HFFc6 (cell line): ENCODE measurements at regions not wholly inside any gene's neighbourhood (a gene's known extent, or its start where the extent isn't known, plus 50 kb on each side); places are given as distances from the start of the nearest gene placed in this dataset.
A peak's percentile ranks its signal among the peaks of the same experiment; 100 is the strongest.

ENCODE experiments used
- DNase-seq: peaks from one replicate; pipeline ENCODE4 v3.0.0-alpha.2; 2018
- H3K27ac Mint-ChIP-seq: 2 replicates; pipeline ENCODE4 v1.8.0; 2020; ENCODE audit warnings: mild to moderate bottlenecking, mixed read lengths
- H3K27me3 Mint-ChIP-seq: 2 replicates; pipeline ENCODE4 v1.8.0; 2021; ENCODE audit warnings: mild to moderate bottlenecking, moderate library complexity, mixed read lengths; ENCODE audit not compliant: insufficient read depth
- H3K36me3 Mint-ChIP-seq: 2 replicates; pipeline ENCODE4 v1.8.0; 2021; ENCODE audit warnings: low read depth, mixed read lengths
- H3K4me1 Mint-ChIP-seq: 2 replicates; pipeline ENCODE4 v1.8.0; 2020; ENCODE audit warnings: low read depth, mixed read lengths
- H3K4me3 Mint-ChIP-seq: 2 replicates; pipeline ENCODE4 v1.8.0; 2020; ENCODE audit warnings: mild to moderate bottlenecking, moderate library complexity, mixed read lengths
- H3K9me3 Mint-ChIP-seq: 2 replicates; pipeline ENCODE4 v1.8.0; 2020; ENCODE audit warnings: mild to moderate bottlenecking, mixed read lengths
- CTCF ChIP-seq: fragments of 200-600 bp; sonication (generic); IDR thresholded peaks from 2 replicates; pipeline ENCODE4 v1.5.0; 2021; ENCODE audit warnings: antibody characterized with exemption, mild to moderate bottlenecking

GRCh38 chr6:147986846-147987245 is 355.8 kb upstream of the SASH1 start:
- no peak for TF ChIP-seq CTCF
- peaks cover 4% of the 10 kb centered on the region for H3K27me3 Mint-ChIP-seq
- no peak for DNase-seq
- H3K36me3 Mint-ChIP-seq: no peaks in the 10 kb centered on the region
- H3K9me3 Mint-ChIP-seq: peaks cover 7% of the 10 kb centered on the region; the same call in 1 of the 2 replicates
- H3K4me3 Mint-ChIP-seq: no peak overlapping the region
- H3K27ac Mint-ChIP-seq: no peak overlapping the region
- H3K4me1 Mint-ChIP-seq: no peaks in the 10 kb centered on the region

- Mint-ChIP-seq H3K27me3 (peaks cover 4% of the 10 kb centered on the region), H3K27ac (no peak overlapping the region), H3K36me3 (no peaks in the 10 kb centered on the region), H3K9me3 (peaks cover 7% of the 10 kb centered on the region; the same call in 1 of the 2 replicates), H3K4me1 (no peaks in the 10 kb centered on the region), H3K4me3 (no peak overlapping the region)
- TF ChIP-seq CTCF: no peak
- no peak for DNase-seq
Measured at GRCh38 chr6:147990159-147990558, 352.5 kb upstream of the SASH1 start.

GRCh38 chr6:147991961-147992360 is 350.7 kb upstream of the SASH1 start:
- H3K4me1 Mint-ChIP-seq: no peaks in the 10 kb centered on the region
- TF ChIP-seq CTCF: no peak
- H3K27me3 Mint-ChIP-seq: peaks cover 1% of the 10 kb centered on the region; the same call in 1 of the 2 replicates
- no peaks in the 10 kb centered on the region for H3K36me3 Mint-ChIP-seq
- peaks cover 7% of the 10 kb centered on the region; the same call in 1 of the 2 replicates for H3K9me3 Mint-ChIP-seq
- no peak overlapping the region for H3K27ac Mint-ChIP-seq
- DNase-seq: no peak
- no peak overlapping the region for H3K4me3 Mint-ChIP-seq

GRCh38 chr6:147999001-147999540 is 343.6 kb upstream of the SASH1 start:
- H3K27ac Mint-ChIP-seq: no peak overlapping the region
- no peak for DNase-seq
- no peak for TF ChIP-seq CTCF
- H3K9me3 Mint-ChIP-seq: peaks cover 16% of the 10 kb centered on the region
- H3K4me3 Mint-ChIP-seq: no peak overlapping the region
- H3K27me3 Mint-ChIP-seq: no peaks in the 10 kb centered on the region
- H3K36me3 Mint-ChIP-seq: no peaks in the 10 kb centered on the region
- no peaks in the 10 kb centered on the region; the same call in 1 of the 2 replicates for H3K4me1 Mint-ChIP-seq

- peaks cover 27% of the 10 kb centered on the region for H3K9me3 Mint-ChIP-seq
- no peaks in the 10 kb centered on the region; the same call in 1 of the 2 replicates for H3K27me3 Mint-ChIP-seq
- H3K4me3 Mint-ChIP-seq: peak overlapping the region; percentile 44; the same call in 1 of the 2 replicates
- DNase-seq: no peak
- no peaks in the 10 kb centered on the region for H3K36me3 Mint-ChIP-seq
- no peaks in the 10 kb centered on the region; the same call in 1 of the 2 replicates for H3K4me1 Mint-ChIP-seq
- no peak overlapping the region; the same call in 1 of the 2 replicates for H3K27ac Mint-ChIP-seq
- TF ChIP-seq CTCF: no peak
Measured at GRCh38 chr6:148001844-148002642, 340.6 kb upstream of the SASH1 start.
